ENCODE measurements at regions not wholly inside any gene's neighbourhood (a gene's known extent, or its start where the extent isn't known, plus 50 kb on each side); places are given as distances from the start of the nearest gene placed in this dataset.

- no peak for TF ChIP-seq CTCF (conservative IDR thresholded peaks at IDR 0.05; ENCODE audit: low read depth in 2 of 2)
- no peak for TF ChIP-seq CREB1 (CRISPR knock-in tag; IDR thresholded peaks at IDR 0.05; ENCODE audit: low read depth)
- no peak for TF ChIP-seq POLR2AphosphoS5 (IDR thresholded peaks at IDR 0.05; ENCODE audit: low read depth)
- no peak for TF ChIP-seq REST (IDR thresholded peaks at IDR 0.05; ENCODE audit: unreplicated experiment)
- TF ChIP-seq EZH2 (IDR thresholded peaks at IDR 0.05; ENCODE audit: low read depth, unreplicated experiment): no peak
These were observed 134.7 kb upstream of the BANK1 start for GRCh38 chr4:101655857-101656256.

Measured in GM23338 (cell line).